ENCODE measurements at regions not wholly inside any gene's neighbourhood (a gene's known extent, or its start where the extent isn't known, plus 50 kb on each side); places are given as distances from the start of the nearest gene placed in this dataset.

GRCh38 chr3:24058940-24059705 is 114.0 kb downstream of the NR1D2 start:
- no peak for ATAC-seq
- TF ChIP-seq ZNF70 (CRISPR knock-in tag; IDR thresholded peaks at IDR 0.05): no peak
- no peak for TF ChIP-seq ARNTL (CRISPR knock-in tag; IDR thresholded peaks at IDR 0.05; ENCODE audit: borderline replicate concordance, low read depth)
- TF ChIP-seq ZFP30 (CRISPR knock-in tag; IDR thresholded peaks at IDR 0.05): no peak
- TF ChIP-seq ISL1 (CRISPR knock-in tag; IDR thresholded peaks at IDR 0.05): no peak
- TF ChIP-seq POU6F1 (CRISPR knock-in tag; IDR thresholded peaks at IDR 0.05; ENCODE audit: borderline replicate concordance, low read depth): no peak
- no peak for TF ChIP-seq TCF4 (CRISPR knock-in tag; IDR thresholded peaks at IDR 0.05; ENCODE audit: borderline replicate concordance)
- no peak for TF ChIP-seq CREB5 (CRISPR knock-in tag; IDR thresholded peaks at IDR 0.05; ENCODE audit: low read depth)
- no peak for TF ChIP-seq CSDC2 (CRISPR knock-in tag; IDR thresholded peaks at IDR 0.05)
- no peak for TF ChIP-seq GLIS3 (CRISPR knock-in tag; IDR thresholded peaks at IDR 0.05)
- no peak for TF ChIP-seq PATZ1 (CRISPR knock-in tag; IDR thresholded peaks at IDR 0.05; ENCODE audit: borderline replicate concordance)
- TF ChIP-seq TOX (CRISPR knock-in tag; IDR thresholded peaks at IDR 0.05; ENCODE audit: borderline replicate concordance): no peak
- TF ChIP-seq ZC3H10 (CRISPR knock-in tag; IDR thresholded peaks at IDR 0.05): no peak
- no peak for TF ChIP-seq TSHZ2 (CRISPR knock-in tag; IDR thresholded peaks at IDR 0.05)
- TF ChIP-seq ZFP3 (CRISPR knock-in tag; IDR thresholded peaks at IDR 0.05): no peak
- TF ChIP-seq RARB (CRISPR knock-in tag; IDR thresholded peaks at IDR 0.05): no peak
- TF ChIP-seq ZNF565 (CRISPR knock-in tag; conservative IDR thresholded peaks at IDR 0.05; ENCODE audit: low read depth): no peak
- TF ChIP-seq OSR1 (CRISPR knock-in tag; IDR thresholded peaks at IDR 0.05): no peak
- TF ChIP-seq CSRNP3 (CRISPR knock-in tag; IDR thresholded peaks at IDR 0.05): no peak
- no peak for TF ChIP-seq SNAI2 (CRISPR knock-in tag; IDR thresholded peaks at IDR 0.05)

GRCh38 chr3:24060055-24060454 is 115.0 kb downstream of the NR1D2 start:
- no peak for TF ChIP-seq TOX (CRISPR knock-in tag; IDR thresholded peaks at IDR 0.05; ENCODE audit: borderline replicate concordance)
- TF ChIP-seq ZC3H10 (CRISPR knock-in tag; IDR thresholded peaks at IDR 0.05): no peak
- no peak for TF ChIP-seq ZFP30 (CRISPR knock-in tag; IDR thresholded peaks at IDR 0.05)
- no peak for TF ChIP-seq ZNF8 (CRISPR knock-in tag; IDR thresholded peaks at IDR 0.05)
- no peak for TF ChIP-seq OSR1 (CRISPR knock-in tag; IDR thresholded peaks at IDR 0.05)
- no peak for TF ChIP-seq ISL1 (CRISPR knock-in tag; IDR thresholded peaks at IDR 0.05)
- no peak for TF ChIP-seq RARB (CRISPR knock-in tag; IDR thresholded peaks at IDR 0.05)
- ATAC-seq: no peak

GRCh38 chr3:24062916-24063315 is 117.8 kb downstream of the NR1D2 start:
- no peak for ATAC-seq
- TF ChIP-seq OSR1 (CRISPR knock-in tag; IDR thresholded peaks at IDR 0.05) (no peak), SNAI2 (CRISPR knock-in tag; IDR thresholded peaks at IDR 0.05) (no peak), ZFP30 (CRISPR knock-in tag; IDR thresholded peaks at IDR 0.05) (no peak)
